ENCODE measurements at regions not wholly inside any gene's neighbourhood (a gene's known extent, or its start where the extent isn't known, plus 50 kb on each side); places are given as distances from the start of the nearest gene placed in this dataset.

GRCh38 chr2:144154205-144154604, 365.7 kb downstream of the ZEB2 start:
- no peak for DNase-seq

GRCh38 chr2:144152817-144153271, 367.1 kb downstream of the ZEB2 start:
- DNase-seq: no peak

GRCh38 chr2:144151851-144152250, 368.1 kb downstream of the ZEB2 start:
- DNase-seq: no peak

- no peak for DNase-seq
Observed at GRCh38 chr2:144151405-144151804, 368.5 kb downstream of the ZEB2 start.

- DNase-seq: no peak
Observed at GRCh38 chr2:144147356-144147755, 372.6 kb downstream of the ZEB2 start.

GRCh38 chr2:144146876-144147275, 373.0 kb downstream of the ZEB2 start:
- no peak for DNase-seq

- DNase-seq: no peak
Observed at GRCh38 chr2:144146076-144146475, 373.8 kb downstream of the ZEB2 start.

- no peak for DNase-seq
Observed at GRCh38 chr2:144143294-144144151, 376.4 kb downstream of the ZEB2 start.

- DNase-seq: no peak
Observed at GRCh38 chr2:144140891-144141290, 379.0 kb downstream of the ZEB2 start.

- DNase-seq: no peak
Observed at GRCh38 chr2:144137705-144138428, 382.1 kb downstream of the ZEB2 start.

- DNase-seq: no peak
Observed at GRCh38 chr2:144137272-144137671, 382.6 kb downstream of the ZEB2 start.

- no peak for DNase-seq
Observed at GRCh38 chr2:144136297-144137010, 383.5 kb downstream of the ZEB2 start.

- no peak for DNase-seq
Observed at GRCh38 chr2:144133936-144134665, 385.8 kb downstream of the ZEB2 start.

- DNase-seq: no peak
Observed at GRCh38 chr2:144132357-144132756, 387.6 kb downstream of the ZEB2 start.

GRCh38 chr2:144131042-144131441, 388.9 kb downstream of the ZEB2 start:
- DNase-seq: no peak

GRCh38 chr2:144130551-144130950, 389.4 kb downstream of the ZEB2 start:
- DNase-seq: no peak

- no peak for DNase-seq
Observed at GRCh38 chr2:144128130-144128746, 391.7 kb downstream of the ZEB2 start.

- no peak for DNase-seq
Observed at GRCh38 chr2:144127693-144128092, 392.2 kb downstream of the ZEB2 start.

- DNase-seq: no peak
Observed at GRCh38 chr2:144126302-144126701, 393.6 kb downstream of the ZEB2 start.

- no peak for DNase-seq
Observed at GRCh38 chr2:144125751-144126150, 394.2 kb downstream of the ZEB2 start.

- no peak for DNase-seq
Observed at GRCh38 chr2:144124882-144125281, 395.0 kb downstream of the ZEB2 start.

- DNase-seq: no peak
Observed at GRCh38 chr2:144120487-144120886, 399.4 kb downstream of the ZEB2 start.
